K562 (cell line): ENCODE measurements at regions not wholly inside any gene's neighbourhood (a gene's known extent, or its start where the extent isn't known, plus 50 kb on each side); places are given as distances from the start of the nearest gene placed in this dataset.

Experiments used
- ATAC-seq: fragments of 200-7000 bp; cut with Tn5 transposase; 3 replicates; pipeline ENCODE4 v1.9.1; 2020; ENCODE audit warnings: moderate library complexity
- BruUV-seq: library from RNA; stranded (reverse); fragments of 400-500 nt; replicated peaks from 2 replicates; lab custom pipeline; 2021; lab: Mats Ljungman, UMichigan
- CTCF ChIA-PET: fragments of 300-600 bp; formaldehyde crosslinking; extraction: SDS; loops from one replicate; lab custom pipeline; 2021; ENCODE audit warnings: low intra/inter-chr PET ratio; lab: Yijun Ruan, JAX
- POLR2A ChIA-PET: fragments of 300-600, 350-650 bp; sonication (Branson Sonifier 250); formaldehyde crosslinking; extraction: SDS; loops from one replicate; lab custom pipeline; 2021; ENCODE audit warnings: antibody characterized with exemption, inconsistent platforms; lab: Yijun Ruan, JAX
- DNase-seq, 4 experiments: peaks; one replicate each; pipeline versions ENCODE4 v3.0.0 to v3.0.0-alpha.2; 2011 to 2018; ENCODE audit warnings: low spot score in 3 of 4, mixed read lengths in 3 of 4; ENCODE audit errors: extremely low read depth in 1 of 4
- FAIRE-seq: peaks from 2 replicates; lab custom pipeline; 2011; peaks lifted over from hg19 to GRCh38; lab: Jason Lieb, UNC
- H2AFZ ChIP-seq: 2 replicates; pipeline ENCODE4 v1.6.0; 2011; ENCODE audit warnings: low read depth, low read length, control low read depth, inconsistent platforms
- H3K27ac ChIP-seq: fragments of 200-600 bp; 3 replicates; pipeline ENCODE4 v1.8.0; 2011; ENCODE audit warnings: low read depth, mild to moderate bottlenecking, control low read depth, inconsistent platforms, low read length, moderate library complexity, mixed read lengths; ENCODE audit errors: extremely low read depth
- H3K27me3 ChIP-seq, 2 experiments: fragments of 300-600 bp in 1 of 2; 2 replicates in 1 of 2; 3 replicates in 1 of 2; pipeline versions ENCODE4 v1.6.0 to v1.8.0; 2011; ENCODE audit warnings: inconsistent platforms in 2 of 2, low read length in 2 of 2, mild to moderate bottlenecking in 1 of 2, mixed read lengths in 1 of 2, moderate library complexity in 1 of 2; ENCODE audit not compliant: control insufficient read depth in 2 of 2, insufficient read depth in 2 of 2
- H3K36me3 ChIP-seq: fragments of 300-600 bp; 3 replicates; pipeline ENCODE4 v1.8.0; 2011; ENCODE audit warnings: mild to moderate bottlenecking, low read length, inconsistent platforms; ENCODE audit not compliant: control insufficient read depth, insufficient read depth
- H3K4me1 ChIP-seq, 2 experiments: fragments of 200-600 bp in 1 of 2; replicated peaks in 1 of 2; 2 replicates in 1 of 2; 3 replicates in 1 of 2; pipeline versions ENCODE4 v1.5.1 to v1.8.0; 2011; ENCODE audit warnings: inconsistent platforms in 2 of 2, low read length in 2 of 2, mild to moderate bottlenecking in 1 of 2, mixed read lengths in 1 of 2, moderate library complexity in 1 of 2; ENCODE audit not compliant: control insufficient read depth in 2 of 2, insufficient read depth in 2 of 2
- H3K4me2 ChIP-seq: 2 replicates; pipeline ENCODE4 v1.6.1; 2011; ENCODE audit warnings: low read length, control low read depth, inconsistent platforms, mixed read lengths; ENCODE audit not compliant: insufficient read depth
- H3K4me3 ChIP-seq: fragments of 200-600 bp; sonication (generic), shearing (Covaris generic); 2 replicates; pipeline ENCODE4 v1.5.1; 2016; ENCODE audit warnings: control low read depth, inconsistent platforms
- H3K79me2 ChIP-seq: fragments of 200-600 bp; 3 replicates; pipeline ENCODE4 v1.8.0; 2011; ENCODE audit warnings: low read length, inconsistent platforms; ENCODE audit not compliant: control insufficient read depth, insufficient read depth
- H3K9ac ChIP-seq, 2 experiments: 2 replicates each; pipeline versions ENCODE4 v1.6.0 to v1.6.1; 2011; ENCODE audit warnings: low read depth in 2 of 2, low read length in 2 of 2, control low read depth in 1 of 2, inconsistent platforms in 1 of 2, mild to moderate bottlenecking in 1 of 2, mixed read lengths in 1 of 2; ENCODE audit not compliant: insufficient read depth in 1 of 2
- H3K9me1 ChIP-seq: one replicate; pipeline ENCODE4 v1.6.0; 2011; ENCODE audit warnings: inconsistent platforms, mild to moderate bottlenecking, low read length, moderate library complexity; ENCODE audit not compliant: control insufficient read depth, insufficient read depth
- H3K9me3 ChIP-seq: replicated peaks from 2 replicates; pipeline ENCODE4 v1.5.1; 2011; ENCODE audit warnings: low read depth, low read length, inconsistent platforms; ENCODE audit not compliant: control insufficient read depth, insufficient read depth
- H4K20me1 ChIP-seq: replicated peaks from 2 replicates; pipeline ENCODE4 v1.6.1; 2011; ENCODE audit warnings: low read length, inconsistent platforms, mixed read lengths; ENCODE audit not compliant: control insufficient read depth, insufficient read depth
- BHLHE40 ChIP-seq: IDR thresholded peaks from 2 replicates; pipeline ENCODE4 v1.6.1; 2011; ENCODE audit warnings: low read length, improper control_type of control experiment
- CREBBP ChIP-seq: IDR thresholded peaks from one replicate; pipeline ENCODE4 v1.6.1; 2012; ENCODE audit warnings: low read depth, mild to moderate bottlenecking, control low read depth, inconsistent platforms, low read length
- HSF4 ChIP-seq: fragments of 250-450 bp; sonication (Bioruptor Pico); IDR thresholded peaks from 2 replicates; pipeline ENCODE4 v2.1.2; 2022; ENCODE audit warnings: mild to moderate bottlenecking, moderate library complexity, borderline replicate concordance
- NFE2 ChIP-seq: IDR thresholded peaks from 2 replicates; pipeline ENCODE4 v1.6.1; 2014; ENCODE audit warnings: antibody characterized with exemption, low read depth
- NRF1 ChIP-seq, 2 experiments: fragments of 450-650 bp; IDR thresholded peaks in 1 of 2; conservative IDR thresholded peaks in 1 of 2; 2 replicates each; pipeline ENCODE4 v1.6.1; 2014; ENCODE audit warnings: mild to moderate bottlenecking in 2 of 2
- POLR3A ChIP-seq: IDR thresholded peaks from 2 replicates; pipeline ENCODE4 v1.6.1; 2011; ENCODE audit warnings: borderline replicate concordance, mild to moderate bottlenecking, moderate library complexity; ENCODE audit not compliant: insufficient read length, insufficient read depth; ENCODE audit errors: extremely low read depth
- RB1 ChIP-seq: fragments of 450-650 bp; IDR thresholded peaks from 2 replicates; pipeline ENCODE4 v1.6.1; 2017; ENCODE audit warnings: low read depth, mild to moderate bottlenecking
- SETDB1 ChIP-seq: IDR thresholded peaks from one replicate; pipeline ENCODE4 v1.6.1; 2012; ENCODE audit warnings: low read length, control low read depth, inconsistent platforms
- SRSF7 ChIP-seq: fragments of 200-400 bp; formaldehyde crosslinking; optimal IDR thresholded peaks from 2 replicates; pipeline ENCODE3; 2017; ENCODE audit warnings: mild to moderate bottlenecking, low read depth, low read length
- TCF7 ChIP-seq: sonication (generic); IDR thresholded peaks from 2 replicates; pipeline ENCODE4 v1.6.1; 2016; ENCODE audit warnings: antibody characterized with exemption, borderline replicate concordance
- ZBED1 ChIP-seq: IDR thresholded peaks from 2 replicates; pipeline ENCODE4 v1.6.1; 2014
- ZEB2 ChIP-seq: fragments of 450-650 bp; IDR thresholded peaks from 2 replicates; pipeline ENCODE4 v1.6.1; 2016
- ZKSCAN1 ChIP-seq: fragments of 150-350 bp; IDR thresholded peaks from 2 replicates; pipeline ENCODE4 v1.6.1; 2016; ENCODE audit warnings: low read depth, low read length
- ZNF143 ChIP-seq: sonication (generic); formaldehyde crosslinking; IDR thresholded peaks from 2 replicates; pipeline ENCODE4 v1.9.0; 2022; ENCODE audit warnings: mild to moderate bottlenecking, missing genetic modification reagents
- ZNF324 ChIP-seq: fragments of 250-450 bp; sonication (Bioruptor Pico); IDR thresholded peaks from 2 replicates; pipeline ENCODE4 v1.4.0; 2020; ENCODE audit warnings: mild to moderate bottlenecking
- ZNF398 ChIP-seq: fragments of 250-450 bp; sonication (Bioruptor Pico); IDR thresholded peaks from 2 replicates; pipeline ENCODE4 v1.8.0; 2021; ENCODE audit warnings: moderate library complexity, mild to moderate bottlenecking, inconsistent platforms
- ZNF695 ChIP-seq: fragments of 450-650 bp; formaldehyde crosslinking; IDR thresholded peaks from 2 replicates; pipeline ENCODE4 v1.4.0; 2020; ENCODE audit warnings: mild to moderate bottlenecking, moderate library complexity
- WGBS: fragments of 100-300 bp; shearing (Covaris generic); methylation state at CpG from one replicate; pipeline ENCODE4 v1.1.6; 2016; ENCODE audit warnings: low coverage, mixed read lengths; ENCODE audit not compliant: insufficient coverage; ENCODE audit errors: missing lambda C conversion rate; 5-methylcytosine and 5-hydroxymethylcytosine counted together
- in situ Hi-C: fragments of 300-500 bp; cut with MboI; formaldehyde crosslinking; loops from 4 replicates; pipeline ENCODE4 v1.15.0; 2018; ENCODE audit warnings: inconsistent platforms, mixed read lengths
- intact Hi-C: fragments of 100-400 bp; cut with micrococcal nuclease; formaldehyde crosslinking; loops from 2 replicates; pipeline ENCODE4 v1.14.2; 2022

- H3K27me3 ChIP-seq, result no peaks in the 10 kb centered on the region; a peak in 1 of 5 replicates
- no peaks in the 10 kb centered on the region for H3K9me3 ChIP-seq
- no peaks in the 10 kb centered on the region for H3K4me1 ChIP-seq
- FAIRE-seq (no peak), DNase-seq (no peak), ATAC-seq (no peak)
- BruUV-seq, result no TSS peak
- POLR2A ChIA-PET, result no interaction called here
- no peak overlapping the region for H3K27ac ChIP-seq
- H3K79me2 ChIP-seq, result no peaks in the 10 kb centered on the region
- no peaks in the 10 kb centered on the region for H3K9me1 ChIP-seq
- H3K4me2 ChIP-seq, result no peak overlapping the region
- no peak overlapping the region for H3K4me3 ChIP-seq
- CTCF ChIA-PET, result no interaction called here
- no peak overlapping the region for H2AFZ ChIP-seq
- H3K9ac ChIP-seq, result no peak overlapping the region
- intact Hi-C loops (no loop called here), in situ Hi-C loops (no loop called here)
- H3K36me3 ChIP-seq, result no peaks in the 10 kb centered on the region
- TF ChIP-seq BHLHE40 (no peak), HSF4 (CRISPR knock-in tag) (no peak), NRF1 (conservative IDR thresholded peaks at IDR 0.05 in 1 of 2, IDR thresholded peaks at IDR 0.05 in 1 of 2) (no peak), ZNF324 (no peak)
- H4K20me1 ChIP-seq, result no peaks in the 10 kb centered on the region
- 2% methylated on average over 6 of the region's 6 CpGs for WGBS
These were observed 195.5 kb upstream of the PRNP start for GRCh38 chr20:4490606-4491280.

- CTCF ChIA-PET, result no interaction called here
- ATAC-seq (no peak), DNase-seq (no peak), FAIRE-seq (no peak)
- no peaks in the 10 kb centered on the region for H3K9me1 ChIP-seq
- no peak overlapping the region for H3K4me2 ChIP-seq
- no peaks in the 10 kb centered on the region for H3K9me3 ChIP-seq
- no peak overlapping the region for H3K27ac ChIP-seq
- no peak overlapping the region for H3K4me3 ChIP-seq
- intact Hi-C loops (no loop called here), in situ Hi-C loops (no loop called here)
- no TSS peak for BruUV-seq
- POLR2A ChIA-PET, result interaction anchor here (0.6 to 0.7 kb wide), 2 partner anchors 13 to 20 kb away, joined by 4 read pairs; no protein-coding TSS in a partner anchor
- no peaks in the 10 kb centered on the region; a peak in 1 of 5 replicates for H3K27me3 ChIP-seq
- no peaks in the 10 kb centered on the region for H3K4me1 ChIP-seq
- H2AFZ ChIP-seq, result no peak overlapping the region
- no peaks in the 10 kb centered on the region for H3K36me3 ChIP-seq
- H3K79me2 ChIP-seq, result no peaks in the 10 kb centered on the region
- H4K20me1 ChIP-seq, result no peaks in the 10 kb centered on the region
- no peak overlapping the region for H3K9ac ChIP-seq
- WGBS, result 10% methylated on average over 2 of the region's 3 CpGs
- TF ChIP-seq CREBBP, result no peak
- TF ChIP-seq NFE2, result no peak
- TF ChIP-seq ZNF143 (CRISPR knock-in tag), result no peak
- TF ChIP-seq ZKSCAN1, result no peak
- no peak for TF ChIP-seq SRSF7
- TF ChIP-seq ZNF398 (CRISPR knock-in tag), result no peak
- no peak for TF ChIP-seq ZEB2
- TF ChIP-seq ZNF695, result no peak
- no peak for TF ChIP-seq POLR3A
- TF ChIP-seq TCF7, result no peak
- no peak for TF ChIP-seq ZBED1
- TF ChIP-seq RB1, result no peak
- no peak for TF ChIP-seq SETDB1
These were observed 196.2 kb upstream of the PRNP start for GRCh38 chr20:4490045-4490444.
